Activated naive CD4-positive, alpha-beta T cell treated with anti-CD3 and anti-CD28 coated beads, Interleukin-2, amount 10 ng/mL, durations not matched to agents 7 days and 5 days (primary cell): ENCODE measurements at regions not wholly inside any gene's neighbourhood (a gene's known extent, or its start where the extent isn't known, plus 50 kb on each side); places are given as distances from the start of the nearest gene placed in this dataset.
A peak's percentile ranks its signal among the peaks of the same experiment; 100 is the strongest.

Experiments
- CTCF ChIA-PET: fragments of 350-600 bp; sonication (Branson Sonifier 250); formaldehyde crosslinking; loops from one replicate; lab custom pipeline; 2021; ENCODE audit warnings: antibody characterized with exemption; lab: Charles Lee
- DNase-seq: peaks from one replicate; pipeline ENCODE4 v3.0.0-alpha.2; 2020
- H3K27ac Mint-ChIP-seq: one replicate; pipeline ENCODE4 v1.8.0; 2021; ENCODE audit warnings: mild to moderate bottlenecking, moderate library complexity, mixed read lengths
- H3K27me3 Mint-ChIP-seq: one replicate; pipeline ENCODE4 v1.8.0; 2021; ENCODE audit warnings: mild to moderate bottlenecking, mixed read lengths
- H3K36me3 Mint-ChIP-seq: one replicate; pipeline ENCODE4 v1.8.0; 2021; ENCODE audit warnings: mixed read lengths
- H3K4me1 Mint-ChIP-seq: one replicate; pipeline ENCODE4 v1.8.0; 2021; ENCODE audit warnings: mixed read lengths
- H3K4me3 Mint-ChIP-seq: one replicate; pipeline ENCODE4 v1.8.0; 2021; ENCODE audit warnings: mild to moderate bottlenecking, moderate library complexity, mixed read lengths
- H3K9me3 Mint-ChIP-seq: one replicate; pipeline ENCODE4 v1.8.0; 2021; ENCODE audit warnings: mixed read lengths

DNA sequence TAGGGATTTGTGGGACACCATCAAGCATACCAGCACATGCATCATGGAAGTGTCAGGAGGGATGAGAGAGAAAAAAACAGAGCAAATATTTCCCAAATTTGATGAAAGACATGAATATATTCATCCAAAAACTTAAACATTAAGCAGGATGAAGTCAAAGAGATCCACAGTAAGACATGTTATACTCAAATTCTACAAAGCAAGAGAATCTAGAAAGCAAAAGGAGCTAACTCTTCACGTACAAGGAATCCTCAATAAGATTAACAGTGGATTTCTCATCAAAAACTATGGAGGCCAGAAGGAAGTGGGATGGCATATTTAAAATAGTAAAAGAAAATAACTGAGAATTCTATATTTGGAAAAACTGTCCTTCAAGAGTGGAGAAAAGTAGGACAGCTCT lies 374.8 kb downstream of the ZFHX3 start:
- DNase-seq: no peak
- H3K4me1 Mint-ChIP-seq: no peaks in the 10 kb centered on the region
- H3K4me3 Mint-ChIP-seq: no peak overlapping the region
- H3K36me3 Mint-ChIP-seq: peaks cover 4% of the 10 kb centered on the region
- CTCF ChIA-PET: no interaction called here
- no peak overlapping the region for H3K27ac Mint-ChIP-seq
- no peaks in the 10 kb centered on the region for H3K27me3 Mint-ChIP-seq
- peaks cover 15% of the 10 kb centered on the region for H3K9me3 Mint-ChIP-seq

DNA sequence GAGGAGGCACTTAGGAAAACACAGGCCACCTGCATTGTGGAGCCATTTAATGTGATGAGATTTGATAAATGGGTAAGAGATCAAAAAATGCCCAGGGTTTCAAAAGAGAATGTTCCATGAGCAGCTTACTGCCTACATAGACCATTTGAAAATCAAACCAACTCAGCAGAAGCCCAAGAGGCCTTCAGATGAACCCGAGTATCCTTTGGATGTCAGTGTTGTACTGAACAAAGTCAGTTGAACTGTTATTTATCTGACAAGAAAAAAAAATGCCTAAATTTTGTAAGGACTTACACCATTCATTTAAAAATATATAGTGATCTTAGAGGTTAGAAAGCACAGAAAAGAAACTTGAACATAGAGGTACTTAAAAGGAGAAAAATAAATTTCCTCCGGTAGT lies 381.7 kb downstream of the ZFHX3 start:
- DNase-seq: no peak
- H3K36me3 Mint-ChIP-seq: peaks cover 6% of the 10 kb centered on the region
- no peak overlapping the region for H3K4me3 Mint-ChIP-seq
- CTCF ChIA-PET: no interaction called here
- peaks cover 2% of the 10 kb centered on the region for H3K9me3 Mint-ChIP-seq
- H3K27ac Mint-ChIP-seq: no peak overlapping the region
- H3K27me3 Mint-ChIP-seq: peaks cover 9% of the 10 kb centered on the region
- peaks cover 30% of the 10 kb centered on the region for H3K4me1 Mint-ChIP-seq

DNA sequence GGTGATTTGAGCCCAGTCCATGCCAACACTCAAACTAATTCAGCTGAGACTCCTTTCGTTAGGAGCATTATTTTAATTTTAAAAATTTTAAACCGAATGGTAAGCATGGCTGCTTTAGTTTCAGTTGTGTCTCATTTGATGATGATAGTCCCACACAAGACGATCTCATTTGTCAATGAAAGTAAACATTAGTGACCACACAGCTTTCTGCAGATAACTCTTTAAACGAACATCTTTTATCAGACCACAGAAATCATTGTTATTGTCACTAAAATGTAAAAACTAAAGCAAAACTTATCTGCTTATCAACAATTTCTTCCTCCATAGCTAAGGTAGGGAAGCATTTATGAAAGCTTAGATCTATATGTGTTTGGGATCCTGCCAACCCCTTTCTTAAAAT lies 382.2 kb downstream of the ZFHX3 start:
- H3K27me3 Mint-ChIP-seq: peaks cover 9% of the 10 kb centered on the region
- CTCF ChIA-PET: no interaction called here
- DNase-seq: no peak
- H3K4me1 Mint-ChIP-seq: peaks cover 30% of the 10 kb centered on the region
- peak overlapping the region; percentile 97 for H3K4me3 Mint-ChIP-seq
- no peaks in the 10 kb centered on the region for H3K9me3 Mint-ChIP-seq
- peak overlapping the region; percentile 93 for H3K27ac Mint-ChIP-seq
- H3K36me3 Mint-ChIP-seq: peaks cover 4% of the 10 kb centered on the region

DNA sequence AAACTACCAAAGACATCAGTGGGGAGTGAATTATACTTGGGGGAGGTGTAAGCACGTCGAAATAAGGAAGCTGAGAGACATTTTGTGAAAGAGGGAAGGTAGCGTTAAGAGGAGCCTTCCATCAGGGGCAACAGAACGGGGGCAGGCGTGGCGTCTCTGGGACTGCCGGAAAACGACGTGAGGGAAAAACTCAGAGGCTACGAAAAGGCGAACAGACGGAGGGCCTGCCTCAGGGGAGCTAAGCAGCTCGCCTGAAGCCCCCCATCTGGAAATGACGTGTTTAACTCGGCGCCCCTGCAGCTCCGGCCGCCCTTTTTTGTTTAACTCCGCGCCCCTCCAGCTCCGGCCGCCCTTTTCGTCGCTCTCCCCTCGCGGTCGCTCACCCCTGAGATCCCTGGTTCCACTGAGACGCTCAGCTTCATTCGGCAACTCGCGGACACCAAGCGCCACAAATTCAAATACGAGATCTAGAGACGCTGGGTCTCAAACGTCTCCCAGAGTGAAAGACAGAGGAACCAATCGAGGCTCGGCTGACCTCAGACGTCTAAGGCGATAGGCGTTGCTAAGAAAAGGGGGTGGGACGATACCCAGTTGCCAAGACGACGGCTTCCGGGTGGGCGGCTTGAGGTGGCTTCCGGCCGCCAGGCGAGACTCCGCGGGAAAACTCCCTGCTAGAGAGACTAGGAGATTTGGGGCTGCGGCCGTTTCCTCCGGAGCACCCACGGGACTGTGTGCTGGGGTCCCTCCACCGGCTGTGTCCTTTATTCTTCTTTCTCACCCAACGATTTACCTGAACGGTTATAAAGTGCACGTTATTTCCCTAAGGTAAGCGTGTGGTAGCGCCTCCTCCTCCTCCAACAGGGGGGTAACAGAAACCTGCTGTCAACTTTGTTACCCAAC lies 383.2 kb downstream of the ZFHX3 start:
- H3K4me1 Mint-ChIP-seq: peaks cover 30% of the 10 kb centered on the region
- H3K27ac Mint-ChIP-seq: peak overlapping the region; percentile 93
- DNase-seq: peak; percentile 97
- H3K4me3 Mint-ChIP-seq: peak overlapping the region; percentile 97
- no peaks in the 10 kb centered on the region for H3K9me3 Mint-ChIP-seq
- CTCF ChIA-PET: no interaction called here
- peaks cover 9% of the 10 kb centered on the region for H3K27me3 Mint-ChIP-seq
- peaks cover 4% of the 10 kb centered on the region for H3K36me3 Mint-ChIP-seq

DNA sequence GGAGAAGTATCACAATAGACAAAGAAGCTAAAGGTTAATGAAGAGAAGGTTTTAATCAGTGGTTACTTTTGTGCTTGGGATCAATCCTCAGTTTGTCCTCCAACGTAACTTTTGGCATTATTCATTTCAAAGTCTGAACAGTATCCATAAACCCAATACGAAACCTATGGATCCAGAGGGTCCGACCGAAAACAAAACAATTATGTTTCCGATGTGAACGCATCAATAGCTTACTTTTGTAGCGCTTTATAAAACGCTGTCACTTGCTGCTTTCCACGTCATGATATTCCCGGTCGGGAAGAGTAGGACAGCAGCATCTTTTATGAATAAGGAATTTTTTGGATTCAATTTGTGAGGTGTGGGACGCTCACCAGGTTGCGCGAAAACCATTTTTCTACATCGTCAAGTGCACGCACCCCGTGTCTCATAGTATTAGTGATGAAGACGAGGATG lies 383.8 kb downstream of the ZFHX3 start:
- Mint-ChIP-seq H3K27ac (peak overlapping the region; percentile 93), H3K4me3 (peak overlapping the region; percentile 97), H3K36me3 (peaks cover 3% of the 10 kb centered on the region), H3K27me3 (peaks cover 9% of the 10 kb centered on the region), H3K9me3 (no peaks in the 10 kb centered on the region), H3K4me1 (peaks cover 34% of the 10 kb centered on the region)
- DNase-seq: no peak
- CTCF ChIA-PET: no interaction called here

DNA sequence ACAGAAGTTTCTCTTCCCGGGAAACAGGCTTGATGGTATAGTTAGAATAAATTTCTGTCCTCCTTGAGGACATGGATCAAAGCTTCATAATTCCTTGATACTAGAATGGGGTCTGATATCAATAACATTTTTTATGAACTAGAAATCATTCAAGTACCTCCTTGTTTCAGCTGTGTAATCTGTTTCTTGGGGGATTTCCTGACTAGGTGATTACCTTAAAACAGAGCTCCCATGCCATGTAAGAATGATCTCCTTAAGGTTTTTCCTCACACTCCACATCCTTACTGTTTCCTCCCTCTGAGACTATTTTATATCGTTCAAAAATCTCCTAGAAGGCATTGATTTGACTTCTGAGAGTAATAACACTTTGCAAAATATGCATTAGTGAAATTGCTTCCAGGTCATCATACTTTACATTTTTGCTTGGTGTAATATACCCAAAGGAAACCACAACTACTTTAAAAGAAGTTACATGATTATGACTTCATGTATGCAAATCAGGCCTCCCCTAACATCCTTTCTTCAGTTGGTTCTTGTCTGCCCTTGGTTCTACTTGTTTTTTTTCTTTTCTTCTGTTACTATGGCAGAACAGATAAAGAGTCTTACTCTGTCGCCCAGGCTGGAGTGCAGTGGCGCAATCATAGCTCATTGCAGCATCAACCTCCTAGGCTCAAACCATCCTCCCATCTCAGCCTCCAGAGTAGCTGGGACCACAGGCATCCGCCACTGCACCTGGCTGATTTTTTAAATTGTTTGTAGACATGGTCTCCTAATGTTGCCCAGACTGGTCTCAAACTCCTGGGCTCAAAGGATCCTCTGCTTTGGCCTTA lies 388.8 kb downstream of the ZFHX3 start:
- Mint-ChIP-seq H3K4me3 (no peak overlapping the region), H3K4me1 (peaks cover 36% of the 10 kb centered on the region), H3K27me3 (peaks cover 5% of the 10 kb centered on the region), H3K27ac (no peak overlapping the region), H3K9me3 (no peaks in the 10 kb centered on the region), H3K36me3 (peaks cover 3% of the 10 kb centered on the region)
- CTCF ChIA-PET: interaction anchor here (0.6 to 1.2 kb wide), 2 partner anchors 174 to 258 kb away, joined by 4 read pairs; no protein-coding TSS in a partner anchor
- DNase-seq: no peak

DNA sequence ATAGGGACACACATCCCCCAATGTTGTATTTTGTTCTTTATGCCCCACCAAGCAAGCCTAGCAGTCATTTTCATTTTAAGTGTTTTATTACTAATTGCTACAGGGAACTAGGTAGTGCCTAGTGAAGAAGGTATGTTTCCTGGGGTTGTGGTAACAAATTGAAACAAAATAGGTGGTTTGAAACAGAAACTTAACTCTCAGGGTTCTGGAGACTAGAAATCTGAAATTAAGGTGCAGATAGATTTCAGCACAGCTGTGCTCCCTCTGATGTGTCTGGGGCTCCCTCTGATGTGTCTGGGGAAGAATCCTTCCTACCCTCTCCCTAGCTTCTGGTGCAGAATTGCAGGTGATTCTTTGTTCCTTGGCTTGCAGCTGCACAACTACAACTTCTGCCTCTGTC lies 390.1 kb downstream of the ZFHX3 start:
- no peaks in the 10 kb centered on the region for H3K27me3 Mint-ChIP-seq
- peaks cover 30% of the 10 kb centered on the region for H3K4me1 Mint-ChIP-seq
- peaks cover 3% of the 10 kb centered on the region for H3K36me3 Mint-ChIP-seq
- H3K27ac Mint-ChIP-seq: peak overlapping the region; percentile 9
- no peaks in the 10 kb centered on the region for H3K9me3 Mint-ChIP-seq
- DNase-seq: peak; percentile 21
- CTCF ChIA-PET: interaction anchor here (1.2 kb wide), 1 partner anchor 175 kb away, joined by 4 read pairs; no protein-coding TSS in a partner anchor
- no peak overlapping the region for H3K4me3 Mint-ChIP-seq

DNA sequence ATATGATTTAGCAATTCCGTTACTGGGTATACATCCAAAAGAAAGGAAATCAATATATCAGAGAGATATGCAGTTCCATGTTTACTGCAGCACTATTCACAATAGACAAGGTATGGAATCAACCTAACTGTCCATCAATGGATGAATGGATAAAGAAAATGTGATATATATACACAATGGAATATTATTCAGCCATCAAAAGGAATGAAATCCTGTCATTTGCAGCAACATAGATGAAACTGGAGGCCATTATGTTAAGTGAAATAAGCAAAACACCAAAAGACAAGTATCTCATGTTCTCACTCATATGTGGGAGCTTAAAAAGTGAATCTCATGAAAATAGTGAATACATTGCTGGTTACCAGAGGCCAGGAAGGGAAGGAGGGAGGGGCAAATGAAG lies 390.8 kb downstream of the ZFHX3 start:
- Mint-ChIP-seq H3K9me3 (no peaks in the 10 kb centered on the region), H3K4me3 (no peak overlapping the region), H3K27me3 (no peaks in the 10 kb centered on the region), H3K27ac (no peak overlapping the region), H3K36me3 (peaks cover 3% of the 10 kb centered on the region), H3K4me1 (peaks cover 26% of the 10 kb centered on the region)
- CTCF ChIA-PET: no interaction called here
- no peak for DNase-seq

DNA sequence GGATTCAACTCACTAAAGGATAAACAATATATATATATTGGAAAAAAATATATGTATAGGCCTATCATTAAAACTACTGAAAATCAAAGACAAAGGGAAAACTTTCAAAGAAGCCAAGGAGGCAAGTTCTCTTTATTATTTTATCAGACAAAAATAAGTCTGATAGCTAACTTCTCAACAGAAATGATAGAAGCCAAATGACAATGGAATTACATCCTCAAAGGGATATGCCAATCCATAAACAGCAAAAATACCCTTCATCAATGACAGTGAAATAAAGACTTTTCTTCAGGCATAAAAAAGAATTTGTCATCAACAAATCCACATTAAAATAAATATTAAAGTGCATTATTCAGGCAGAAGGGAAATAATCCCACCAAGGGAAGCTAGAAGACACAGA lies 393.4 kb downstream of the ZFHX3 start:
- no peak overlapping the region for H3K4me3 Mint-ChIP-seq
- peaks cover 23% of the 10 kb centered on the region for H3K4me1 Mint-ChIP-seq
- no peaks in the 10 kb centered on the region for H3K27me3 Mint-ChIP-seq
- no peak overlapping the region for H3K27ac Mint-ChIP-seq
- no peaks in the 10 kb centered on the region for H3K9me3 Mint-ChIP-seq
- CTCF ChIA-PET: no interaction called here
- H3K36me3 Mint-ChIP-seq: no peaks in the 10 kb centered on the region
- DNase-seq: no peak

DNA sequence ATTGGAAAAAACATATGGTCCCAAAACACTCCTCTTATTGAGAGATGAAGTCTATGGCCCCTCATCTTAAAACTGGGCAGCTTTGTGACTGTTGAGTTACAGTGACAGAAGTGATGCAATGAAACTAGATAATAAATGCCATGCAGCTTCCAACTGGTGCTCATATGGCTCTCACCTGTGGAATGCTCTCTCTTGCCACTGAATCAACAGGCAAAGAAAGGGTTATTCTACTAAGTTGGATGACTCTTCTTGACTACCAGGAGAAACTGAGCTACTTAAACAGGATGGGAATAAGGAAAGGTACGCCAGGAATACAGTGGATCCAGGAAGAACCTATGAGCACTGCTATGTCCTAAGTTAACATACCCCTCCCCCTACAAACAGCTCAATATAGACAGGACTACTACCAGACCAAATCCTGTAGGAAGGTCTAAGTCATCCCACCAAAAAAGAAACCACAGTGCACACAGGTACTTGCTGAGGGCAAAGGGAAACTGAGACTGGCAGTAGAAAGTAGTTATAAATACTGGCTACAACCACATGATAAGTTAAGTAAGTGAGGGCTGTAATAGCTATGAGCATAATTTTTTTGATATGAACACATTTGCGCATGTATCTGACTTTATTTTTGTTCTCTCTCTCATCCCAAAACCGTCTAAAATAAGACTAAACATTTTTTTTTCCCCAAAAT lies 398.5 kb downstream of the ZFHX3 start:
- CTCF ChIA-PET: no interaction called here

DNA sequence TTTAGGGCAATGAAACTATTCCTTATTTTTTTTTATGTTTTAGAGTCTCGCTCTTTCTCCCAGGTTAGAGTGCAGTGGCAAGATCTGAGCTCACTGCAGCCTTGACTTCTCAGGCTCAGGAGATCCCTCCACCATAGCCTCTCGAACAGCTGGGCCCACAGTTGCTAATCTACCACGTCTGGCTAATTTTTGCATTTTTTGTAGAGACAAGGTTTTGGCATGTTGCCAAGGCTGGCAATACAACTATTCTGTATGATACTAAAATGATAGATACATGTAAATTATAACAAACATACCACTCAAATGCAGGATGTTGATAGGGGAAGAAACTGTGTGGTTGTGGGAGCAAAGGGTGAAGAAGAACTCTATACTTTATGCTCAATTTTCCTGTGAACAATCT lies 401.3 kb downstream of the ZFHX3 start:
- H3K36me3 Mint-ChIP-seq: no peaks in the 10 kb centered on the region
- no peaks in the 10 kb centered on the region for H3K27me3 Mint-ChIP-seq
- CTCF ChIA-PET: no interaction called here
- peaks cover 4% of the 10 kb centered on the region for H3K9me3 Mint-ChIP-seq
- no peak overlapping the region for H3K4me3 Mint-ChIP-seq
- no peaks in the 10 kb centered on the region for H3K4me1 Mint-ChIP-seq
- H3K27ac Mint-ChIP-seq: no peak overlapping the region
- DNase-seq: no peak

More for the DNA sequence above, 398.5 kb downstream of the ZFHX3 start:
- Mint-ChIP-seq H3K9me3 (no peaks in the 10 kb centered on the region), H3K4me1 (no peaks in the 10 kb centered on the region), H3K27me3 (no peaks in the 10 kb centered on the region), H3K36me3 (no peaks in the 10 kb centered on the region), H3K27ac (no peak overlapping the region), H3K4me3 (no peak overlapping the region)
- no peak for DNase-seq

DNA sequence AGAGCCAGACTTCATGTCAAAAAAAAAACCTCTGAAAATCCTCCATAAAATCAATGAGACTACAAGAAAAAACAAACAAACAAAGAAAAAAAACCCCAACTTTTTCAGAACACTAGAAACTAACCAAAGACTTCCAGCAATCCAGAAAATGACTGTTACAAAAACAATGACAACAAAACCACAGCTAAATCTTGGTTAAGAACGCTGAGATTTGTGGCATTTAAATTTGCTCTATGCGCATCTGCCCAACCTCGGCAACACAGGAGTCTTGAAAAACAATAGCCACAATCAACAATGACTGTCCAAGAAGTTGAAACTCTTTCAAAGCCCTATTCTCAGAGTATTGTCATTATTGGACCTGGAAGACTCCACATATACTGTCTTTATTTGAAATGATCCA lies 402.4 kb downstream of the ZFHX3 start:
- Mint-ChIP-seq H3K27me3 (no peaks in the 10 kb centered on the region), H3K36me3 (no peaks in the 10 kb centered on the region), H3K27ac (no peak overlapping the region), H3K4me1 (no peaks in the 10 kb centered on the region), H3K9me3 (peaks cover 7% of the 10 kb centered on the region), H3K4me3 (no peak overlapping the region)
- DNase-seq: no peak
- CTCF ChIA-PET: no interaction called here

DNA sequence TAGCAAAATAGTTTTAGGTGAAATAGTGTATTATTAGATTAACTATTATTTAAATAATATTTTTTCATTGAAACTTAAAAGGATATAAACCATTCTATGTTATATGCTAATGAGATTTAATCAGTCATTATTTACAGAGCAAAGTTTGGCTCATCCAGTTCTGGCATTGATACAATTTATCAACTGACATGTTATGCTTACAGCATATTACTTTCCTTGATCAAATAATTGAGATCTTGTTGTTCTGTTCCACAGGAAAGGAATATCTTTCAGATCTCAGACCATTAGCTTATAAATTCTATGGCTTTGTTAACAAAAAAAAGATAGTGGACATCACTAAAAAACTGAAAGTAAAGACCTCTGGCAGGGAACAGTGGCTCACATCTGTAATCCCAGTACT lies 403.0 kb downstream of the ZFHX3 start:
- H3K27me3 Mint-ChIP-seq: no peaks in the 10 kb centered on the region
- CTCF ChIA-PET: no interaction called here
- no peaks in the 10 kb centered on the region for H3K4me1 Mint-ChIP-seq

DNA sequence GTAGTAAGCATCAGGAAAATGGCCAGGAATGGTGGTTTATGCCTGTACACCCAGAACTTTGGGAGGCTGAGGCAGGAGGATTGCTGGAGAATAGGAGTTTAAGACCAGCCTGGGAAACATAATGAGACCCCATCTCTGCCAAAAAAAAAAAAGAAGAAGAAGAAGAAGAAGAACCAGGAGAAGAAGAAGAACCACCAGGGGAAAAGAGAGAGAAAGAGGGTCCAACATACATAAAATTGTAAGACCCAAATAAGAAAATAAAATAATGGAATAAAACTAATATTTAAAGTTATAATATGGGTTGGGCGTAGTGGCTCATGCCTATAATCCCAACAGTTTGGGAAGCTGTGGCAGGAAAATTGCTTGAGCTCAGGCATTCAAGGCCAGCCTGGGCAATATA lies 408.4 kb downstream of the ZFHX3 start:
- H3K27me3 Mint-ChIP-seq: no peaks in the 10 kb centered on the region

More for the DNA sequence above, 403.0 kb downstream of the ZFHX3 start:
- H3K27ac Mint-ChIP-seq: no peak overlapping the region
- H3K9me3 Mint-ChIP-seq: peaks cover 7% of the 10 kb centered on the region
- DNase-seq: no peak
- no peaks in the 10 kb centered on the region for H3K36me3 Mint-ChIP-seq
- H3K4me3 Mint-ChIP-seq: no peak overlapping the region

More for the DNA sequence above, 408.4 kb downstream of the ZFHX3 start:
- DNase-seq: no peak
- H3K36me3 Mint-ChIP-seq: peaks cover 1% of the 10 kb centered on the region
- H3K4me3 Mint-ChIP-seq: no peak overlapping the region
- H3K4me1 Mint-ChIP-seq: no peaks in the 10 kb centered on the region
- CTCF ChIA-PET: no interaction called here
- peaks cover 11% of the 10 kb centered on the region for H3K9me3 Mint-ChIP-seq
- H3K27ac Mint-ChIP-seq: no peak overlapping the region
